ENCODE measurements at regions not wholly inside any gene's neighbourhood (a gene's known extent, or its start where the extent isn't known, plus 50 kb on each side); places are given as distances from the start of the nearest gene placed in this dataset.

DNA sequence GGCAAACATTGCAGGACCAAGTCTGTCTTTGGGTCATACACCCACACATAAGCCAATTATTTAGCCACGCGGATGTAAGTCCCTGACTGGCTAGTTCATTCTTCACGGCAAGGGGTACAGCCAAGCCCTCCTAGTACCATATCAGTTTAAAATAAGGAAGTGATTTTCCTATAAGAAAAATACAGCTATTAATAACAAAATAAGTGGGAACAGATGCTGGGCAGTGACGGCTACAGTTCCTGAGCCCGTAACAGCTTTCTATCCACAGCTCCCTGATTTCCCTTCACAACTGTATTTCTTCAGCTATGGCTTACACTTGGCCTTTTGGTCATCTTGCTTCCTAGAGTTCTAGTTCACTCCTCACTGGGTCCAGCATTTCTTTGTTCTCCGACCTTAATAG is 542.4 kb upstream of the C16orf82 start:
- Histone ChIP-seq H3K36me3 (ENCODE audit: insufficient read depth, low read length) (no peaks in the 10 kb centered on the region), H3K9ac (ENCODE audit: low read depth, low read length) (no peak overlapping the region), H3K9me3 (ENCODE audit: control insufficient read depth, insufficient read depth, low read length) (no peaks in the 10 kb centered on the region), H3K4me1 (ENCODE audit: insufficient read depth, low read length) (no peaks in the 10 kb centered on the region)

DNA sequence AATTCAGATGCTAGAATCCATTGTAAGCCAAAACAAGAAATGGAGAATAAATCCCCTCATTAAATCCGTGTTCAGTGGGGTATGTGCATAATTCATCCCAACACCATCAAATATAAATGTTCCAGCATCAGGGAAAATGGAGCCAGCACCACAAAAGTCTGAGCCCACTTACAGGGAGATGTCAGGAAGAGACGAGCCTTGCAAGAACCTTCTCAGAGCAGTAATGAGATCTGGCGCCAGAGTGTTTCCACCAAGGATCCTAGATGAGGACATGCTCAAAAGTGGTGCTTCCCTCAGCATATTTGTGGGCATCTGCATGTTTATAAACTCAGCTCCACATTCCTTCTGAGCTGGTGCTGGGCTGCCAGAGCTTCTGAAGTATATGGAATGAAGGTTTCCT is 541.9 kb upstream of the C16orf82 start:
- Histone ChIP-seq H3K36me3 (ENCODE audit: insufficient read depth, low read length) (no peaks in the 10 kb centered on the region), H3K9me3 (ENCODE audit: control insufficient read depth, insufficient read depth, low read length) (no peaks in the 10 kb centered on the region), H3K9ac (ENCODE audit: low read depth, low read length) (no peak overlapping the region)

GRCh38 chr16:26525856-26526255 is 540.9 kb upstream of the C16orf82 start:
- Histone ChIP-seq H3K4me1 (ENCODE audit: insufficient read depth, low read length) (no peaks in the 10 kb centered on the region), H3K9ac (ENCODE audit: low read depth, low read length) (no peak overlapping the region), H3K9me3 (ENCODE audit: control insufficient read depth, insufficient read depth, low read length) (no peaks in the 10 kb centered on the region), H3K36me3 (ENCODE audit: insufficient read depth, low read length) (no peaks in the 10 kb centered on the region)

More for the DNA sequence above, 541.9 kb upstream of the C16orf82 start:
- H3K4me1 ChIP-seq (ENCODE audit: insufficient read depth, low read length): no peaks in the 10 kb centered on the region

- H3K9ac ChIP-seq (ENCODE audit: low read depth, low read length): no peak overlapping the region
- no peaks in the 10 kb centered on the region for H3K4me1 ChIP-seq (ENCODE audit: insufficient read depth, low read length)
- no peaks in the 10 kb centered on the region for H3K9me3 ChIP-seq (ENCODE audit: control insufficient read depth, insufficient read depth, low read length)
- no peaks in the 10 kb centered on the region for H3K36me3 ChIP-seq (ENCODE audit: insufficient read depth, low read length)
Observed at GRCh38 chr16:26526633-26527032, 540.1 kb upstream of the C16orf82 start.

DNA sequence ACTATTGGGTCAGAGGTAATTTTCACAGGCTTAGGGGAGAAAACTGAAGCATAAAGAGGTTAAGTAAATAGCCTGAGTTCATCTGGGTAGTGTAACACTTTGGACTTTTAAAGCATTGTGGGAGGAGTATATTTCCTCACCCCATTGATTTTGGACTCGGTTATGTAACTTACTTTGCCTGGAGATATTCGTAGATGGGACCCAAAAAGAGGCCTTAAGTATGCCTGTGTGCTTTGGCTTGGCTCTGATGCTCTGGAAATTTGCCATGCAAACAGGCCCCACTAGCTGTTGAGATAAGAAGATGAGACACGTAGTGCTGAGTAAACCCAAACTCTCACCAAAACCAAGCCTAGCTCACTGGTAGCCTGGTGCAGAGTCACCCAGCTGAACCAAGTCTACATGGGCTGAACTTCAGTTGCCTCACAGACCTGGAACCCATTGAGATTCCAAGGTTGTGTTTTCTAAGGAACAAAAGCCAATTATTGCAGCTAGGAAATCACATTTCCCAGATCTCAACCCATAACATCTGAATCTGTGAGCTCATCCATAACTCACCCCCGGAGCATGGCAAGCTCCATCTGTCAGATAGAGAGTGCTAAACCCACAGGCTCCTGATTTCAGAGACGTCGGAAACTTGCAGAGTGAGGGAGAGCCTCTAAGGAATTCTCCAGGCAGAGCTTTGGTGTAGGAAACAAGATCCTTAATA is 536.0 kb upstream of the C16orf82 start:
- Histone ChIP-seq H3K9me3 (ENCODE audit: control insufficient read depth, insufficient read depth, low read length) (no peaks in the 10 kb centered on the region), H3K9ac (ENCODE audit: low read depth, low read length) (no peak overlapping the region), H3K4me1 (ENCODE audit: insufficient read depth, low read length) (no peaks in the 10 kb centered on the region), H3K36me3 (ENCODE audit: insufficient read depth, low read length) (no peaks in the 10 kb centered on the region)

GRCh38 chr16:26531290-26531730 is 535.4 kb upstream of the C16orf82 start:
- H3K4me1 ChIP-seq (ENCODE audit: insufficient read depth, low read length): no peaks in the 10 kb centered on the region
- H3K9ac ChIP-seq (ENCODE audit: low read depth, low read length): no peak overlapping the region
- H3K36me3 ChIP-seq (ENCODE audit: insufficient read depth, low read length): no peaks in the 10 kb centered on the region
- no peaks in the 10 kb centered on the region for H3K9me3 ChIP-seq (ENCODE audit: control insufficient read depth, insufficient read depth, low read length)

- Histone ChIP-seq H3K36me3 (ENCODE audit: insufficient read depth, low read length) (no peaks in the 10 kb centered on the region), H3K9ac (ENCODE audit: low read depth, low read length) (no peak overlapping the region), H3K9me3 (ENCODE audit: control insufficient read depth, insufficient read depth, low read length) (no peaks in the 10 kb centered on the region), H3K4me1 (ENCODE audit: insufficient read depth, low read length) (no peaks in the 10 kb centered on the region)
Observed at GRCh38 chr16:26532456-26532855, 534.3 kb upstream of the C16orf82 start.

DNA sequence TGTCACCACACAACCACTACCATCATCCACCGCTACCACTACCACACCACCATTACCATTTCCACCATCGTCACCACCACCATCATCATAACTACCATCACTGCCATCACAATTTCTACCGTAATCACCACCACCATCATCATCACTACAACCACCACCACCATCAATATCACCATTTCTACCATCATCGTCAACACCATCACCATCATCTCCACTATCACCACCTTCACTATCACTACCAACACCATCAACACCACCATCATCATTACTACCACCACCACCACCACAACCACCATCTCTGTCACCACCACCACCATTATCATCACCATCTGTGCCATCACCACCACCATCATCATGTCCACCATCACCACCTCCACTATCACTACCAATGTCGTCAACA is 524.5 kb upstream of the C16orf82 start:
- no peaks in the 10 kb centered on the region for H3K36me3 ChIP-seq (ENCODE audit: insufficient read depth, low read length)
- no peak overlapping the region for H3K9ac ChIP-seq (ENCODE audit: low read depth, low read length)
- H3K9me3 ChIP-seq (ENCODE audit: control insufficient read depth, insufficient read depth, low read length): no peaks in the 10 kb centered on the region
- no peaks in the 10 kb centered on the region for H3K4me1 ChIP-seq (ENCODE audit: insufficient read depth, low read length)

DNA sequence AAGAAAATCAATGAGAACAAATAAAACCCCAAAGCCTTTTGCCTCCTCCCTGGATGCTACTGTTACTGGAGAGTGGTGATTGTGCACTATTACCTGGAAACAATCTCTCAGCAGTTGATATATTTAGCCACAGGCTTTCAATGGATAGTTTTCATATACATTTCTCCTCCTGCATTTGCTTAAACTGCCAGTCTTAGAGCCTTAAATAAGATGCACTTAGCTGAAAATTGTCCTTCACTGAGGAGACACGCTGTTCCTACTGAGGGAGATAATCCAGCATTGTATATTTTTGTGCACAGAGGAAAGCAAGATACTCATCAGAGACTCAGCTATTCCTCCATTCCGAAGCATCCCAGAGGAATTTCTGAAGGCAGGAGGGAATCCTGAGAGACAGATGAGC is 520.2 kb upstream of the C16orf82 start:
- Histone ChIP-seq H3K4me1 (ENCODE audit: insufficient read depth, low read length) (peaks cover 12% of the 10 kb centered on the region; the same call in 1 of the 2 replicates), H3K9ac (ENCODE audit: low read depth, low read length) (no peak overlapping the region), H3K9me3 (ENCODE audit: control insufficient read depth, insufficient read depth, low read length) (no peaks in the 10 kb centered on the region), H3K36me3 (ENCODE audit: insufficient read depth, low read length) (no peaks in the 10 kb centered on the region)

- Histone ChIP-seq H3K9me3 (ENCODE audit: control insufficient read depth, insufficient read depth, low read length) (no peaks in the 10 kb centered on the region), H3K36me3 (ENCODE audit: insufficient read depth, low read length) (no peaks in the 10 kb centered on the region), H3K9ac (ENCODE audit: low read depth, low read length) (no peak overlapping the region), H3K4me1 (ENCODE audit: insufficient read depth, low read length) (peaks cover 12% of the 10 kb centered on the region; the same call in 1 of the 2 replicates)
Observed at GRCh38 chr16:26547681-26548080, 519.0 kb upstream of the C16orf82 start.

GRCh38 chr16:26550111-26550610 is 516.6 kb upstream of the C16orf82 start:
- peaks cover 12% of the 10 kb centered on the region; the same call in 1 of the 2 replicates for H3K4me1 ChIP-seq (ENCODE audit: insufficient read depth, low read length)
- H3K36me3 ChIP-seq (ENCODE audit: insufficient read depth, low read length): no peaks in the 10 kb centered on the region
- H3K9me3 ChIP-seq (ENCODE audit: control insufficient read depth, insufficient read depth, low read length): no peaks in the 10 kb centered on the region
- no peak overlapping the region for H3K9ac ChIP-seq (ENCODE audit: low read depth, low read length)

DNA sequence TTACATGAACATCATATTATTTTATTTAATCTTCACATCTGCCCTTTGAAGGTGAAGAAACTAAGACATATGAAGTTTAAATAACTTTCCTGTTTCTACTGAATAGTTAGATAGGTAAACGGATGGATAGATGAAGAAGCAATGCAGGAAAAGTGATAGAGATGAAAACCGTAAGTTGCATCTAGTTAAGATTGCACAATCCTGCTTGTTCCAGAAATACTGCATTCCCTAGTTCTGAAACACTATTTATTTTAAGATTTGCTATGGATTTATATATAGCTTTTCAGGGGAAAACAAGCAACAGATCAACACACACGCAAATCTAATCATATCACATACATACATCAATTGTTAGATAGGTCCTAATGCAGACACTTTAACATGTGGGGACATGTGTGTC is 512.7 kb upstream of the C16orf82 start:
- Histone ChIP-seq H3K4me1 (ENCODE audit: insufficient read depth, low read length) (peaks cover 12% of the 10 kb centered on the region; the same call in 1 of the 2 replicates), H3K36me3 (ENCODE audit: insufficient read depth, low read length) (no peaks in the 10 kb centered on the region), H3K9me3 (ENCODE audit: control insufficient read depth, insufficient read depth, low read length) (no peaks in the 10 kb centered on the region), H3K9ac (ENCODE audit: low read depth, low read length) (no peak overlapping the region)

DNA sequence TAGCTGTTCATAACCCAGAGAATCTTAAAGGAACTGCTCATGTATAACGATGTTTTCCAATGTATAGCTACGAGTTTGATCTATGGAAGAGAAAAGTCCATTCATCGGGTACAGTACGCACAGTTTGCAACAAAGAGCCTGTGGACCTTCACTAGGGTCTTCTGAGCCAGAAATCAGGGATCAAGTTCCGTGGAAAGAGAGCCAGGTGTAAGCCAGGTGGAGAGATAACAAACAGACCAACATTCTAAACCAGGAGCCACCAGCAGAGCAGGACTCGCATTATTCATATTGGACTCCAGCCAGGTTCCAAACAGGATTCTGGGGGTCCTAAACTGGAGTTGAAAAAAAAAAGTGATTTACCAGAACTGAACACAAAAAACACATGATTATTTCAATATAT is 505.4 kb upstream of the C16orf82 start:
- Histone ChIP-seq H3K9me3 (ENCODE audit: control insufficient read depth, insufficient read depth, low read length) (no peaks in the 10 kb centered on the region), H3K9ac (ENCODE audit: low read depth, low read length) (no peak overlapping the region), H3K4me1 (ENCODE audit: insufficient read depth, low read length) (no peaks in the 10 kb centered on the region), H3K36me3 (ENCODE audit: insufficient read depth, low read length) (no peaks in the 10 kb centered on the region)

- Histone ChIP-seq H3K36me3 (ENCODE audit: insufficient read depth, low read length) (no peaks in the 10 kb centered on the region), H3K9ac (ENCODE audit: low read depth, low read length) (no peak overlapping the region), H3K4me1 (ENCODE audit: insufficient read depth, low read length) (no peaks in the 10 kb centered on the region), H3K9me3 (ENCODE audit: control insufficient read depth, insufficient read depth, low read length) (no peaks in the 10 kb centered on the region)
Observed at GRCh38 chr16:26563018-26563417, 503.7 kb upstream of the C16orf82 start.

GRCh38 chr16:26567356-26567755 is 499.4 kb upstream of the C16orf82 start:
- Histone ChIP-seq H3K9ac (ENCODE audit: low read depth, low read length) (no peak overlapping the region), H3K4me1 (ENCODE audit: insufficient read depth, low read length) (peaks cover 3% of the 10 kb centered on the region; the same call in 1 of the 2 replicates), H3K36me3 (ENCODE audit: insufficient read depth, low read length) (no peaks in the 10 kb centered on the region), H3K9me3 (ENCODE audit: control insufficient read depth, insufficient read depth, low read length) (no peaks in the 10 kb centered on the region)

Measured in ES-I3 (cell line).